IPS-20b (cell line): ENCODE measurements at regions not wholly inside any gene's neighbourhood (a gene's known extent, or its start where the extent isn't known, plus 50 kb on each side); places are given as distances from the start of the nearest gene placed in this dataset.
A peak's percentile ranks its signal among the peaks of the same experiment; 100 is the strongest.

ENCODE experiments used
- H3K27ac ChIP-seq: one replicate; pipeline ENCODE4 v1.5.1; 2013; ENCODE audit warnings: low read length
- H3K27me3 ChIP-seq: 2 replicates; pipeline ENCODE4 v1.6.1; 2013; ENCODE audit warnings: mild to moderate bottlenecking, low read length, inconsistent platforms; ENCODE audit not compliant: insufficient read depth
- H3K36me3 ChIP-seq: 2 replicates; pipeline ENCODE4 v1.6.1; 2013; ENCODE audit warnings: low read depth, mild to moderate bottlenecking, inconsistent platforms, low read length, moderate library complexity; ENCODE audit not compliant: insufficient read depth
- H3K4me1 ChIP-seq: 2 replicates; pipeline ENCODE4 v1.6.1; 2013; ENCODE audit warnings: mild to moderate bottlenecking, control low read depth, inconsistent platforms, low read length, moderate library complexity; ENCODE audit not compliant: insufficient read depth
- H3K4me3 ChIP-seq: 2 replicates; pipeline ENCODE4 v1.5.1; 2013; ENCODE audit warnings: mild to moderate bottlenecking, low read length, inconsistent platforms
- H3K9ac ChIP-seq: 2 replicates; pipeline ENCODE4 v1.6.1; 2013; ENCODE audit warnings: low read depth, mild to moderate bottlenecking, inconsistent platforms, low read length, moderate library complexity
- H3K9me3 ChIP-seq: 2 replicates; pipeline ENCODE4 v1.6.1; 2013; ENCODE audit warnings: mild to moderate bottlenecking, low read depth, low read length, inconsistent platforms; ENCODE audit not compliant: insufficient read depth

DNA sequence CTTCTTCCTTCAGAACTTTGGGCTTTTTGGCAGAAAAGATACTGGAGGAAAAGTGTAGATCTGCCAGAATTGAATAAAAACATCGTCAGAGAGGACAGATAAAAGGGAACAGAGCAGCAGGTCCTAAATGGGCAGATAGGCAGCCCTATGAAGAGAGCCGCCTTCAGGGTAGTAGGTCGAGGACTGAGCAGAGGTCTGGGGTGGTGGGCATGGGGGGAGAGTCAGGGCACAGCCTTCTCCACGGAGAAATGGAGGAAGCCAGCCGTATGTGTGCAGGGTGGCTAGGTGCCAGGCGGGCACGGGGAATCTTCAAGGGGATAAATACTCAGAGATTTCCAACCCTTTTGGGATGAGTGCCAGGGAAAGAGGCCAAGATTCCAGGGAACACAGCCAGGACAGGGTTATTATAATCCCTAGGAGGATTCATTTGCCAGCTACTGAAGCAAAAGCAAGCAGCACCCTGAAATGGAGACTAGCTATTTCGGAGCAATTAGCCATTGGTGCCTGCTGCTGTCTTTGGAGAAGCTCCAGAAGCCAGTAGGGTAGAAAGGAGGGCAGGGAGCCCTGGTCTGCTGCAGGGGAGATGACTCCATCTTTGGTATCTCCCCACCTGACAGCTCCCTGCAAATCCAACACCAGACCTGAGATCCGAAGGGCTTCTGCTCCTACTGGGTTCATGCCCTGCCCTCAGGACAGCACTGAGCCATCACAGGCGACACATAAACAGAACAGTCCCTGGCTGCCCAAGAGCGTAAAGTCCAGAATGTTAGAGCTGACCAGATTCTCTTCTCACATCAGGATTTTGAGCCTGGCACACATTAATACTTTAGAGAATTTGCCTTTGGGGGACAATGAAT lies 174.5 kb upstream of the NTM start:
- Histone ChIP-seq H3K4me3 (no peak overlapping the region), H3K4me1 (no peaks in the 10 kb centered on the region), H3K27me3 (no peaks in the 10 kb centered on the region), H3K27ac (no peak overlapping the region), H3K9ac (no peak overlapping the region), H3K9me3 (no peaks in the 10 kb centered on the region), H3K36me3 (no peaks in the 10 kb centered on the region)

DNA sequence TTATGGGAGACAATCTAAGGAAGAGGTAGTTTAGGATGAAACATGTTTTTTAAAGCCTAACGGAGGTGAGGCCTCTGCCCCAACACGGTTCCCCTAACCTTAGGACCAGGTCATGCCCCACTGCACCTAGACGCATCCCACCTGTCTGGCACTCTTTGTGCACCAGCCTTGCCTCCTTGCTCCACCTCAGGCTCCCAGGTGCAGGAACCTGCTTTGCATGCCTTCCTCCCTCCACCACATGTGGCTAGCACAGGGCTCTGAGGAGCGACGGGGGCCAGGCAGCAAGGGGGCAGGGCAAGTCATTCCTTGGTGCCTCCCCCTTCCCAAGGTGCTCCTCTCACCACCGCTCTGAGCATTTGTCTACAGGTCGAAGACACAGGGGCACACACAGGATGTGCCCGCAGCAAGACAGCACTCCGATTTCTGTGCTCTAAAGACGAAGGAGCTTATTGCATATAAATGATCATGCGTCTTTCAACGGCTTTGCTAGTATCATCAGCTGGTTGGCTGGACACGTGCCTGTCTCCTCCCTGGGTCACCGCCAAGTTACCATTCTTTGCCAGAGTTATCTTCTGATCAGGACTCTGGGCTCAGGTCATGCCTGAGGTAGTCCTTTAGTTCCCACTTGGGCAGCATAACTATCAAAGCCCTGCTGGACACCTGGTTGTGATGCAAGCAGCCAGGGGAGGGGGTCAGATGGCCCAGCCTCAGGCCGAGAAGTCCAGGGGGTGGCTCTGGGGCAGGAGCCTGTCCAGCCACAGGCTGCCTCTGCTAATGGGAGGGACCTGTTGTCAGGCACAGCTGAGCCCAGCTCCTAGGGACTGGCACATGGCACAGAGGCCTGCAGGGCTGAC lies 172.0 kb upstream of the NTM start:
- no peak overlapping the region for H3K27ac ChIP-seq
- no peak overlapping the region for H3K9ac ChIP-seq
- H3K27me3 ChIP-seq: no peaks in the 10 kb centered on the region
- no peaks in the 10 kb centered on the region for H3K4me1 ChIP-seq
- no peak overlapping the region for H3K4me3 ChIP-seq
- no peaks in the 10 kb centered on the region for H3K9me3 ChIP-seq
- H3K36me3 ChIP-seq: no peaks in the 10 kb centered on the region

DNA sequence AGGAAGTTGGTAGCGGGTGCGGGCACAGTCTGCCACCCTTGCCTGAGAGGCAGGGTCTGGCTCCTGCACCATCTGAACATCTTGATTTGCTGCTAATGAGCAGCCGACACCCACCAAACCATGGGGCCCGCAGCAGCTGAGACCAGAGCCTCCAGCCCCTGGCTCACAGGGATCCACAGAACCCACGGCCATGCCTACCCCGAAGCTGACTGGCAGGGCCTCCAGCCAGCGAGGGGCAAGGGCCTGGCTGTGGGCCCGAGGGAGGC lies 171.5 kb upstream of the NTM start:
- no peak overlapping the region for H3K27ac ChIP-seq
- H3K9me3 ChIP-seq: no peaks in the 10 kb centered on the region
- no peak overlapping the region for H3K9ac ChIP-seq
- H3K4me3 ChIP-seq: no peak overlapping the region
- no peaks in the 10 kb centered on the region for H3K36me3 ChIP-seq
- H3K27me3 ChIP-seq: no peaks in the 10 kb centered on the region
- no peaks in the 10 kb centered on the region for H3K4me1 ChIP-seq

DNA sequence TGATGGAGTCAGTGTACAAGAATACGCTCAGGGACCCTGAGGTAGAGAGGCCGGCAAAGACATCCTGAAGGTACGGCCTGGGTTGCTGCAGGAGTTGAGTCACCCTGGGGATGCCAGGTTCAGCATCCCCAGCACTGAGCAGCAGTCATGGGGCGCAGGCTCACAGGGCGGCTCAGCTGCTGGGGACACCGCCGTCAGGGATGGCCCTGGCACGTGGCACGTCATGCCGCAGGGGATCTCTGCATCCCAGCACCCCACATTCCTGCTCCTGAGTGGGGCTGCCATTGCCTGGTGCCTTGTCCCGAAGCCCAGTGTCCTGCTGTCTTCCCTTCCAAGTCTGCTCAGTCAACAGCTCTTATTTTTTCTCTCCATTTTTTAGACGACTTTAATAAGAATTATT lies 168.7 kb upstream of the NTM start:
- Histone ChIP-seq H3K27ac (no peak overlapping the region), H3K4me3 (no peak overlapping the region), H3K36me3 (no peaks in the 10 kb centered on the region), H3K9ac (no peak overlapping the region), H3K9me3 (no peaks in the 10 kb centered on the region), H3K27me3 (no peaks in the 10 kb centered on the region), H3K4me1 (no peaks in the 10 kb centered on the region)

DNA sequence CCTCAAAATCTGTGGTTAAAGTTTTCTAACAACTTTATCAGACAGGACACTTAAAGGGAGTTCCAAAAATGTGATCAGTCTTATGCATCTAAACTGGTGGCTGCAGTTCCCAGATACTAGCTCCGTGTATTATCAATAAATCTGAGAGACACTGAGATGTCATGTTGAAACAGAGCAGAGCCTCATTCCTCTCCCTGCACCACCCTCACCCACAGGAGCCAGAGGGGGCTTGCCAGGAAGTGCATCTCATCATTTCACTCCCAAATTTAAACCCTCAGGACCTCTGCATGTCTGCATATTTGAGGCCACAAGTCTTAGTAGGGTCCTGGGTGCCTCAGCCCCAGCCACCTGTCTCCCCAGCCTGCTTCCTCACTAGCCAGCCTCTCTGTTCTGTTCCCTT lies 167.4 kb upstream of the NTM start:
- H3K9ac ChIP-seq: no peak overlapping the region
- no peaks in the 10 kb centered on the region for H3K4me1 ChIP-seq
- no peak overlapping the region for H3K4me3 ChIP-seq
- H3K27me3 ChIP-seq: no peaks in the 10 kb centered on the region
- H3K9me3 ChIP-seq: no peaks in the 10 kb centered on the region
- H3K36me3 ChIP-seq: no peaks in the 10 kb centered on the region
- H3K27ac ChIP-seq: no peak overlapping the region

DNA sequence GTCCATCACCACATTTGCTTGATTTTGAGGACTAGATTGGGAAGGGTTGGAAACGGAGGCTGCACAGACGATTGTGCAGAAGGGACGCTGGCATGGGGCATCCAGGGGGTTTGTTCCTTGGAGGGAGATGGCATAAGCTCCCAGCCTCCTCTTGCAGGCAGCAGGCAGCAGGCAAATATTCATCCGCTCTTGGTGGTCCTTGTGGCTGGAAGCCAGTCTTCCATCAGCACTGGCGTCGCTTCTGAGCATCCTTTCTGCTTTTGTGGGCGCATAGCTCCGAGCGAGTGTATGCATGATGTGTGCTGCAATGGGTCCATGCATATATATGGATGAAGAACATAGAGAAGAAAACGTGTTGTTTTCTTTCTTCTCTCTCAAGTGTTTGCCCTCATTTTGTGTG lies 166.1 kb upstream of the NTM start:
- H3K9ac ChIP-seq: no peak overlapping the region
- no peaks in the 10 kb centered on the region for H3K36me3 ChIP-seq
- no peaks in the 10 kb centered on the region for H3K9me3 ChIP-seq
- no peak overlapping the region for H3K4me3 ChIP-seq
- H3K27me3 ChIP-seq: no peaks in the 10 kb centered on the region
- H3K27ac ChIP-seq: no peak overlapping the region
- H3K4me1 ChIP-seq: no peaks in the 10 kb centered on the region

DNA sequence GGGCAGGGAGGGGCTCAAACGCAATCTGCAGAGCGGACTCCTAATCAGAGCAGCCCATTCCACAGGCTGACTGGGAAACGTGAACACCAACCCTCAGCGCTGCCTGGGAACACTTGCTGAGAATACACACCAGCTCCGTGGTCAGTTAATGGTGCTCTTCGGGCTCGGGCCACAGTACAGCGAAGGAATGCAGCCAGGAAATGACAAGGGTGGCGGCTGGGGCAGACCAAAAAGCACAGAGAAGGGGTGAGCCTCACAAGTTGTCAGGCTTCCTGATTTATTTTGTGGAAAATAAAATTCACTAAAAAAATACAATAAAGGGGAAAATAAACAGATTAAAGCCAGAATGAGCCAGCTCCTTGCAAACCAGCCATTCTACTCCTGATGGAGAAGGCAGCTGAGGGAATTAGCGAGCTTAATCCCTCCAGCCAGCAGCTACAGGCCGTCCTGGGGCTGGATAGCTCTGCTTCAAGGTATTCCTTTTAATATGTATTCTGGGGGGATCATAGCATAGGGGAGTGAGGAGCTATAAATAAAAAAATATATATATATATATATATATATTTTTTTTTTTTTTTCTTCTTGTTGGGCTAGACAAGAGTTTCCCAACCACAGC lies 165.5 kb upstream of the NTM start:
- no peak overlapping the region for H3K4me3 ChIP-seq
- no peak overlapping the region for H3K9ac ChIP-seq
- no peak overlapping the region for H3K27ac ChIP-seq
- H3K27me3 ChIP-seq: no peaks in the 10 kb centered on the region
- H3K36me3 ChIP-seq: no peaks in the 10 kb centered on the region
- H3K9me3 ChIP-seq: no peaks in the 10 kb centered on the region
- no peaks in the 10 kb centered on the region for H3K4me1 ChIP-seq

DNA sequence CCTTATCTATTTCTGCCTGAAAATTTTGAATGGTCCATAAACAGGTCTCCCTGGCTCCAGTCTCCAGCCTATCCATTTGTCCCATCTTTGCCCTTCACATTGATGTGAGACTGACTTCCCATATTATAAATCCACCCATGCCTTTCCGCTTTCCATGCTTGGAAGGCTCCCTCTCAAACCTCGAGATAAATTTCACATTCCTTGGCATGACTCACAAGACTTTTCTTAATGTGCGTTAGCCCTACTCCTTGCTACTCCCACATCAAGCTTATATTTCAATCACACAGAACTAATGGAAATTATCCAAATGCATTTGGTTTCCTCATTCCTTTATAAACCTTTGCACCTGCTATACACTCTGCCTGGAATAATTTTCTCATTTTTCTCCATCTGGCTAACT lies 163.7 kb upstream of the NTM start:
- Histone ChIP-seq H3K36me3 (no peaks in the 10 kb centered on the region), H3K27me3 (no peaks in the 10 kb centered on the region), H3K4me3 (no peak overlapping the region), H3K9me3 (no peaks in the 10 kb centered on the region), H3K4me1 (no peaks in the 10 kb centered on the region), H3K9ac (no peak overlapping the region), H3K27ac (no peak overlapping the region)

DNA sequence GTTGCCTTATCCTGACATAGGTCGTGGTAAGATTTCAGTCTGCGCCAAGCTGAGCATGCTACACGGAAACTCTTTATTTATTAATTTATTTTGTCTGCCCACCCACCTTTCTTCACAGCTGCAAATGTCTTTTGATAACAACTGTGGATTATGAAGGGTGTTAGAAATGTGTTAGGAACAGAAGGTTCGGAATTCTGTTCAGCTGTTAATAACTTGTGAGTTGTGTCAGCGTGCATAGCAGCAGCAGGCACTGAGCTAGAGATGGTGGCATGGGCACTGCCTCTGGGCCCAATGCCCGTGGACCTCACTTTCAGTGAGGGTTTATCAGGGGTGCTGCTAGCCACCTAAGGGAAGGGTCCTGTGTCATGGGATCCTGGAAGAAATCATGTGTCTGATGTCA lies 162.5 kb upstream of the NTM start:
- no peak overlapping the region for H3K4me3 ChIP-seq
- H3K27me3 ChIP-seq: no peaks in the 10 kb centered on the region
- no peak overlapping the region for H3K27ac ChIP-seq
- no peaks in the 10 kb centered on the region for H3K4me1 ChIP-seq
- H3K9me3 ChIP-seq: no peaks in the 10 kb centered on the region
- no peaks in the 10 kb centered on the region for H3K36me3 ChIP-seq
- H3K9ac ChIP-seq: no peak overlapping the region

DNA sequence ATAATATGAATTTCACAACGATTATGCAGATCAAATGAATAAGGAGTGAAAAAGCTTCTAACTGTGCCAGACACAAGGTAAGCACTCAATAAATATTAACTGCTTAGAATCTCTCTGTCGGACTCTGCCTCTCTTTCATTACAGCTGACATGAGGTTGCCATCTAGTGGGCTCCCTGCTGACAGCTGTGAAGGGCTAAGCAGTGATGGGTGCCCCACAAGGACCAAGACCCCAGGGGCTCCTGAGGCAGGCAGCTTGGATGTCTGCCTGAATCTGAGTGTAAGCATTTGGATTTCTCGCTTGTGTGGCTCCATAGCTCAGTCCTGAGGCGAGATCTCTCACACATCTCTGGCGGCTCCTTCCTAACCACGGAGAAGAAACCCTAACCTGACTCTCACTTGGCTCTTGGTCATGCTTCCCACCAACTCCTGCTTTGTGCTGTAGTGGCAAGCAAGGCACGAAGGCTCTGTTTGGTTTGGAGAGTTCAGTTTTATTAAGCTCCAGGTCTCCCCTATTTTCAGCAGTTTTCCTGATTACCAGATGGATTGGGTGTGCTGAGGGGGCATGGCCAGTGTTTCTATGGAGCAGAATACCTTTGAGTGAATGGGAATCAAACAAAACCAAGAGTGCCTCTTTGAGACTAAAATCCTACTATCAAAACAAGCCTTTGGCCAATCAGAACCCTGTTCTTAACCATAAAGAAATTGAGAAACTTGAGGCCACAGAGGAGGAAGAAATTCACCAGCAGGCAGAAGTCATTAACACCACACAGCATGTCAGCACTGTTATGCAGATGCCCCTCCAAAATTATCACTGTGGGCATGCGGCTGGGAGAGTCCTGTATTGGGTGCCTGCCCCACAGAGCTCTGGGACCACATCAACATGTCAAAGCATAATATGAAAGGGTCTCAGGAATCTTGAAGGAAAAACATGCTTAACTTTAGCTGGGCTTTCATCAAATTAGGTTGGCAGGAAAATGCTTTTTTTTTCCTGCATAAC lies 152.8 kb upstream of the NTM start:
- Histone ChIP-seq H3K27ac (no peak overlapping the region), H3K4me3 (no peak overlapping the region), H3K4me1 (peaks cover 37% of the 10 kb centered on the region), H3K27me3 (no peaks in the 10 kb centered on the region), H3K9me3 (no peaks in the 10 kb centered on the region), H3K9ac (peak overlapping the region; percentile 10; the same call in 1 of the 2 replicates), H3K36me3 (no peaks in the 10 kb centered on the region)

DNA sequence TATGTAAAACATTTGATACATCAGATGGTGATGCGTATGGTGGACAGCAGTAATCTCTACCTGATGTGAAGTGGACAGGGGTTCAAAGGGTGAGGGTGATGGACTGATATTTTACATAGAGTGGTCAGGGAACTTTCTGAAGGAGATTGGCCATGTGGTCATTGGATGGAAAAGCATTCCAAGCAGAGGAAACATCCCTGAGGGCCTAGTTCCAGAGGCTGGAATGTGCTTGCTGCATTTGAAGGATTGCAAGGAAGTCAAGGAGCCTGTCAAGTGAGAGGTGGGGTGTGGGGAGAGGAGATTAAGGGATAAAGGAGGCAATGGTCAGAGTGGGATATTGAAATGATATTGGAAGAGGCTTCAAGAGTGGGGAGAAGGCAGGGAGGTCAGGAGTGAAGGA lies 151.9 kb upstream of the NTM start:
- H3K36me3 ChIP-seq: no peaks in the 10 kb centered on the region
- no peaks in the 10 kb centered on the region for H3K27me3 ChIP-seq
- no peak overlapping the region for H3K27ac ChIP-seq
- peaks cover 46% of the 10 kb centered on the region for H3K4me1 ChIP-seq
- H3K9ac ChIP-seq: no peak overlapping the region
- H3K4me3 ChIP-seq: no peak overlapping the region
- H3K9me3 ChIP-seq: no peaks in the 10 kb centered on the region
